ENCODE measurements at regions not wholly inside any gene's neighbourhood (a gene's known extent, or its start where the extent isn't known, plus 50 kb on each side); places are given as distances from the start of the nearest gene placed in this dataset.

GRCh38 chr5:74370168-74370567 is 270.4 kb downstream of the ENC1 start:
- no peaks in the 10 kb centered on the region for H3K36me3 ChIP-seq
- H3K4me1 ChIP-seq = no peaks in the 10 kb centered on the region
- no peaks in the 10 kb centered on the region for H3K9me3 ChIP-seq
- intact Hi-C loops (cut with DNase I) = no loop called here
- H3K9ac ChIP-seq (ENCODE audit: low read depth in 2 of 2, low read length in 2 of 2) = no peak overlapping the region
- no peak for DNase-seq
- no peak overlapping the region for H3K4me3 ChIP-seq
- H3K27ac ChIP-seq = no peak overlapping the region
- TF ChIP-seq, protein P1, sequence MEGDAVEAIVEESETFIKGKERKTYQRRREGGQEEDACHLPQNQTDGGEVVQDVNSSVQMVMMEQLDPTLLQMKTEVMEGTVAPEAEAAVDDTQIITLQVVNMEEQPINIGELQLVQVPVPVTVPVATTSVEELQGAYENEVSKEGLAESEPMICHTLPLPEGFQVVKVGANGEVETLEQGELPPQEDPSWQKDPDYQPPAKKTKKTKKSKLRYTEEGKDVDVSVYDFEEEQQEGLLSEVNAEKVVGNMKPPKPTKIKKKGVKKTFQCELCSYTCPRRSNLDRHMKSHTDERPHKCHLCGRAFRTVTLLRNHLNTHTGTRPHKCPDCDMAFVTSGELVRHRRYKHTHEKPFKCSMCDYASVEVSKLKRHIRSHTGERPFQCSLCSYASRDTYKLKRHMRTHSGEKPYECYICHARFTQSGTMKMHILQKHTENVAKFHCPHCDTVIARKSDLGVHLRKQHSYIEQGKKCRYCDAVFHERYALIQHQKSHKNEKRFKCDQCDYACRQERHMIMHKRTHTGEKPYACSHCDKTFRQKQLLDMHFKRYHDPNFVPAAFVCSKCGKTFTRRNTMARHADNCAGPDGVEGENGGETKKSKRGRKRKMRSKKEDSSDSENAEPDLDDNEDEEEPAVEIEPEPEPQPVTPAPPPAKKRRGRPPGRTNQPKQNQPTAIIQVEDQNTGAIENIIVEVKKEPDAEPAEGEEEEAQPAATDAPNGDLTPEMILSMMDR (IDR thresholded peaks at IDR 0.05) = no peak
- H3K27me3 ChIP-seq = no peaks in the 10 kb centered on the region

DNA sequence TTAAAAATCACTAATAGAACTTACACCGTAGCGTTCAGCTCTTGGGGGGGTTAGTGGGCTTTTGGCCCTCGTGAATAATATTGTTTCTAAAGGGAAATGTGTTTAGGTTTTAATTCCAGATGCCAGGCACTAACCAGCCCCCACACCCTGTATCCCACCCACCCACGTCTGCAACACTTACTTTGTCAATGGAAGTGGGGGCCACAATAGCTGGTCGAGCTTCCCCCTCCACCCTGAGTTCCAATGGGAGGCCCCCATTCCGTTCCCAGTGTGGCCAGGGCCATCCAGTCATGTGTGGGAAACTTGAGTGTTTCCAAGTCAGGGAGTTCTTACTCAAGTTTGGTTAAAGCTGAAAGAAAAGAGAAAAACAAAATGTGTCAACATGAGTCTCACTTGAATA is 271.4 kb downstream of the ENC1 start:
- Histone ChIP-seq H3K27me3 (no peaks in the 10 kb centered on the region), H3K9ac (ENCODE audit: low read depth in 2 of 2, low read length in 2 of 2) (no peak overlapping the region), H3K4me1 (no peaks in the 10 kb centered on the region), H3K4me3 (no peak overlapping the region), H3K9me3 (no peaks in the 10 kb centered on the region), H3K27ac (no peak overlapping the region), H3K36me3 (no peaks in the 10 kb centered on the region)
- DNase-seq = no peak
- intact Hi-C loops (cut with DNase I) = no loop called here
- TF ChIP-seq, protein P1 (IDR thresholded peaks at IDR 0.05) = no peak

DNA sequence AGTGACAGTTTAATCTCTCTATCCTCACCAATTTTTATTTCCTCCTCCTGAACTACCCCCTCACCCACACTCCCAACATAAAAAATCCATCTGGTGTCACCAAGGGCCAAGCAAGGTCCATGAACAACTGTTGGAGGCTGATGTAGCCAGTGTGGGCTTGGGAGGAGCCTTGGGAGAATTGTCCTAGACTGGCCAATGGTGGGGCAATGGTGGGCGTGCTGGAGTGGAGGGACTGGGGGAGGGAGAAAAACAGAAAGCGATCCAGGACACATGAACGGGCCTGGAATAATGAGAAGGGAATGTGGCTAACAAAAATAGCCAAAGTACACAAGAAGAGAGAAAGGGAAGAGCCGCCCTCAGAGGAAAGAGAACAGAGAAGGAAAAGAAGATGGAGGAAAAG is 272.6 kb downstream of the ENC1 start:
- Histone ChIP-seq H3K9ac (ENCODE audit: low read depth in 2 of 2, low read length in 2 of 2) (no peak overlapping the region), H3K4me1 (no peaks in the 10 kb centered on the region), H3K9me3 (no peaks in the 10 kb centered on the region), H3K36me3 (no peaks in the 10 kb centered on the region), H3K4me3 (no peak overlapping the region), H3K27ac (no peak overlapping the region), H3K27me3 (no peaks in the 10 kb centered on the region)
- intact Hi-C loops (cut with DNase I) = no loop called here
- TF ChIP-seq, protein P1 (IDR thresholded peaks at IDR 0.05) = no peak
- no peak for DNase-seq

DNA sequence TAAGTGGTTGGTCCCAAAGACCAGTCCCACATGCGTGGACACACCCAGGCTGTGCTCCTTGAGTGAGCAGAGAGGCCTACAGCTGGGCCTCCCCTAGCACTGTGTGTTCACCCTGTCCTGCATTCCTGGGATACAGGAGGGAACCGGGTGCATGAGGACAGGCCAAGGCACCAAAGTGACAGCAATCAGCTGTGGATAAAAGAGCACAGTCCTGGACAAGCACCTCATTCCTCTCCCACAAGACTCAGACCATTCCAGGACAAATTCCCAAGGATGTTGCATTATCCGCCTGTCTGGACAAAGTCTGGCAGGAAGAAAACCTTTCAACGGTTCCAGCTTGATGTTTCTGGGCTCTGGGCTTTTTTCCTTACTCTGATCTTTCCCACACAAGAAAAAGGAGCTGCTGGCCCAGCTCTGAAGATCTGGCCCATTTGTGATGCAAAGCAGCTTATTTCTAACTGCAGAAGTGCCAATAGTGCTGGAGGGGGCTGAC is 273.2 kb downstream of the ENC1 start:
- Histone ChIP-seq H3K27me3 (no peaks in the 10 kb centered on the region), H3K9me3 (no peaks in the 10 kb centered on the region), H3K27ac (no peak overlapping the region), H3K36me3 (no peaks in the 10 kb centered on the region), H3K4me1 (no peaks in the 10 kb centered on the region), H3K9ac (ENCODE audit: low read depth in 2 of 2, low read length in 2 of 2) (no peak overlapping the region), H3K4me3 (no peak overlapping the region)
- intact Hi-C loops (cut with DNase I) = no loop called here
- TF ChIP-seq, protein P1 (IDR thresholded peaks at IDR 0.05) = no peak
- no peak for DNase-seq

DNA sequence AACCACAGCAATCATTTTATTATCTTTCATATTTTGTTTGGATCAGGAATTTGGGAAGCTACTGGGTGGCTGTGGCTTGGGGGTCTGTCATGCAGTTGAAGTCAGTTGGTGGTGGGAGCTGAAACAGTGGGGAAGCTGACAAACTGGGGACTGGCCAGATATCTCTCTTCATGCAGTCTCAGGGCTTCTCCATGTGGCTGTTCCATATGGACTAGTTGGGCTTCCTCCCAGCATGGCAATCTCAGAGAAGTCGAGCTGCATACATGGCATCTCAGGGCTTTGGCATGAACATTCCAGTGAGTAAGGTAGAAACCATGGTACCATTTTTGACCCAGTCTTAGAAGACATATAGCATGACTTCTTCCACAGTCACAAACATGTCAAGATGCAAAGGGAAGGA is 274.8 kb downstream of the ENC1 start:
- TF ChIP-seq, protein P1 (IDR thresholded peaks at IDR 0.05) = no peak
- H3K9ac ChIP-seq (ENCODE audit: low read depth in 2 of 2, low read length in 2 of 2) = no peak overlapping the region
- H3K9me3 ChIP-seq = no peaks in the 10 kb centered on the region
- intact Hi-C loops (cut with DNase I) = no loop called here
- no peak for DNase-seq
- no peaks in the 10 kb centered on the region for H3K27me3 ChIP-seq
- peaks cover 5% of the 10 kb centered on the region for H3K4me1 ChIP-seq
- H3K27ac ChIP-seq = no peak overlapping the region
- H3K36me3 ChIP-seq = no peaks in the 10 kb centered on the region
- H3K4me3 ChIP-seq = no peak overlapping the region

- no peak overlapping the region for H3K27ac ChIP-seq
These were observed 276.0 kb downstream of the ENC1 start for GRCh38 chr5:74364507-74364906.

More at GRCh38 chr5:74364507-74364906, 276.0 kb downstream of the ENC1 start:
- no peak for DNase-seq
- H3K9me3 ChIP-seq = no peaks in the 10 kb centered on the region
- no peaks in the 10 kb centered on the region for H3K27me3 ChIP-seq
- H3K9ac ChIP-seq (ENCODE audit: low read depth in 2 of 2, low read length in 2 of 2) = no peak overlapping the region
- no peak overlapping the region for H3K4me3 ChIP-seq
- intact Hi-C loops (cut with DNase I) = no loop called here
- H3K4me1 ChIP-seq = peaks cover 5% of the 10 kb centered on the region
- TF ChIP-seq, protein P1 (IDR thresholded peaks at IDR 0.05) = no peak
- no peaks in the 10 kb centered on the region for H3K36me3 ChIP-seq

All from colonic mucosa (tissue), 4 donors.